ENCODE measurements at regions not wholly inside any gene's neighbourhood (a gene's known extent, or its start where the extent isn't known, plus 50 kb on each side); places are given as distances from the start of the nearest gene placed in this dataset.
"Not testable (repeated sequence)": the region's sequence is repeated elsewhere in the genome, so short reads cannot be mapped to it uniquely, and the experiment has no call there.

DNA sequence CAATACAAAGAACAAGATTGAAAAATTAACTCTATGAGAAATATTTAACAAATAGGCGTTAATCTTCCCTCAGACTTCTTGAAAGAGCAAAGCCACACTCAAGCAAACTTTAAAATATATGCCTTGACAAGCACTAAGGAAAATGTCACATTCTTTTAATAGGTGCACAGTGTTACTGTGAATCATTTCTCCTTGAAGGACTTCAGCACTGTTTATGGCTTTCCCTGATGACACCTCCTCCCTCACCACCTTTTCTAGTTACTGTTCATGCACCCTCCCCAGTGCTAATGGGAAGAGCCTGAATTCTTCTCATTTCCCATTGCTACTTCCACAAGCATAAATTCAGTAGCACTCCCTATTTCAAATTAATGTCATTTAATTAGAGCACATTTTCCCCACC, 299.5 kb upstream of the RRP15 start:
- no peak overlapping the region for H3K27ac ChIP-seq
- no peak overlapping the region for H3K4me3 ChIP-seq
- no peak for DNase-seq
- TF ChIP-seq EP300 (IDR thresholded peaks at IDR 0.05; ENCODE audit: low read depth) (no peak), POLR2A (IDR thresholded peaks at IDR 0.05) (no peak), POLR2AphosphoS5 (IDR thresholded peaks at IDR 0.05) (no peak)
- TF ChIP-seq, protein P1, sequence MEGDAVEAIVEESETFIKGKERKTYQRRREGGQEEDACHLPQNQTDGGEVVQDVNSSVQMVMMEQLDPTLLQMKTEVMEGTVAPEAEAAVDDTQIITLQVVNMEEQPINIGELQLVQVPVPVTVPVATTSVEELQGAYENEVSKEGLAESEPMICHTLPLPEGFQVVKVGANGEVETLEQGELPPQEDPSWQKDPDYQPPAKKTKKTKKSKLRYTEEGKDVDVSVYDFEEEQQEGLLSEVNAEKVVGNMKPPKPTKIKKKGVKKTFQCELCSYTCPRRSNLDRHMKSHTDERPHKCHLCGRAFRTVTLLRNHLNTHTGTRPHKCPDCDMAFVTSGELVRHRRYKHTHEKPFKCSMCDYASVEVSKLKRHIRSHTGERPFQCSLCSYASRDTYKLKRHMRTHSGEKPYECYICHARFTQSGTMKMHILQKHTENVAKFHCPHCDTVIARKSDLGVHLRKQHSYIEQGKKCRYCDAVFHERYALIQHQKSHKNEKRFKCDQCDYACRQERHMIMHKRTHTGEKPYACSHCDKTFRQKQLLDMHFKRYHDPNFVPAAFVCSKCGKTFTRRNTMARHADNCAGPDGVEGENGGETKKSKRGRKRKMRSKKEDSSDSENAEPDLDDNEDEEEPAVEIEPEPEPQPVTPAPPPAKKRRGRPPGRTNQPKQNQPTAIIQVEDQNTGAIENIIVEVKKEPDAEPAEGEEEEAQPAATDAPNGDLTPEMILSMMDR (IDR thresholded peaks at IDR 0.05): no peak
- H3K9me3 ChIP-seq: no peaks in the 10 kb centered on the region
- no peaks in the 10 kb centered on the region for H3K36me3 ChIP-seq
- intact Hi-C loops (cut with DNase I; ENCODE audit: low total_unique reads): no loop called here
- H3K4me1 ChIP-seq: no peaks in the 10 kb centered on the region
- WGBS, 2 donors (ENCODE audit: low coverage in 1 of 2): 70 to 80% methylated on average over 1 of the region's 1 CpG
- in situ Hi-C loops (cut with MboI; ENCODE audit: low pct_ligation_motif_present in 1 of 4, low pct_unique_long_range_greater_than_20kb in 1 of 4, low sequenced_read_pairs in 3 of 4): no loop called here
- H3K27me3 ChIP-seq: no peaks in the 10 kb centered on the region

DNA sequence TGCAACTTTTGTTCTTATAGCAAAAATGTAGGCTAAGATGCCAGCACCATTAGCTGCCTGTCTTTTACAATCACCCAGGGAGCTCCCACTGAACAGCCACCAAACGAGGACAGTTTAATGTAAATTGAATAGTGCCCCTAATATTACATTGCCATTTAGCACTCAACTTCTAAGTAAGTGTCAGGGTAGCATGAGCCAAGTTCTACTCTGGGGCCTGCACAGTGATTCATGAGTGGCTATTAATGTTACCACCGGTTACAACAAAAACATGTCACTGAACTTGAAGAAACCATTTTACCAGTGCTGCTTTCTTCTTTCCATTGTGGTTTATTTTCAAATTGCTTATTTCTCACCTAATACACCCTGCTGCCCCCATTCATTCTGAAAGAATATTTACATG, 295.6 kb upstream of the RRP15 start:
- intact Hi-C loops (cut with DNase I; ENCODE audit: low total_unique reads): no loop called here
- in situ Hi-C loops (cut with MboI; ENCODE audit: low pct_ligation_motif_present in 1 of 4, low pct_unique_long_range_greater_than_20kb in 1 of 4, low sequenced_read_pairs in 3 of 4): no loop called here
- Histone ChIP-seq H3K4me3 (no peak overlapping the region), H3K27me3 (no peaks in the 10 kb centered on the region), H3K4me1 (no peaks in the 10 kb centered on the region), H3K36me3 (no peaks in the 10 kb centered on the region), H3K9me3 (no peaks in the 10 kb centered on the region), H3K27ac (no peak overlapping the region)
- 63 to 88% methylated on average over 1 to 2 of the region's 2 CpGs for WGBS, 2 donors (ENCODE audit: low coverage in 1 of 2)
- no peak for DNase-seq
- TF ChIP-seq EP300 (IDR thresholded peaks at IDR 0.05; ENCODE audit: low read depth): no peak
- TF ChIP-seq, protein P1 (IDR thresholded peaks at IDR 0.05): no peak
- no peak for TF ChIP-seq POLR2AphosphoS5 (IDR thresholded peaks at IDR 0.05)
- no peak for TF ChIP-seq POLR2A (IDR thresholded peaks at IDR 0.05)

DNA sequence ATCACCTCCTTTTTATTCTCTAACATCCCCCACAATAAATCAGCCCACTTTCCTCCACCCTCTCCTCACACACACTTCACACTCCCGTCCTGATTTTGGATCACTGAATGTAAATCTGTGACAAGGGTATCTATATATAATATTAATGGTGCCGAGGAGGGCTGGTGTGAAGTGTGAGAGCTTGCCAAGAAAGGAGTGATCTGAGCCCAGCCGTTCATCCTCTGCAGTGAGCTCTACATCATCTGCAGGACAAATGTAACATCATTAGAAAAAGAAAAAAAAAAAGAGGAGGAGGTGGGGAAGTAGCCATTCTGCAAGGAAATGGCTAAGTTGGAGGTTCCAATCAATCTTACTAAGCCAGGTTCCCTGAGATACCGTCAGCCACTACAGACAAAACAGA, 291.7 kb upstream of the RRP15 start:
- no peak for TF ChIP-seq POLR2AphosphoS5 (IDR thresholded peaks at IDR 0.05)
- no peak for TF ChIP-seq POLR2A (IDR thresholded peaks at IDR 0.05)
- TF ChIP-seq EP300 (IDR thresholded peaks at IDR 0.05; ENCODE audit: low read depth): no peak
- TF ChIP-seq, protein P1 (IDR thresholded peaks at IDR 0.05): no peak
- in situ Hi-C loops (cut with MboI; ENCODE audit: low pct_ligation_motif_present in 1 of 4, low pct_unique_long_range_greater_than_20kb in 1 of 4, low sequenced_read_pairs in 3 of 4): no loop called here
- no peak overlapping the region for H3K27ac ChIP-seq
- DNase-seq: no peak
- H3K4me1 ChIP-seq: no peaks in the 10 kb centered on the region
- H3K4me3 ChIP-seq: no peak overlapping the region
- intact Hi-C loops (cut with DNase I; ENCODE audit: low total_unique reads): no loop called here
- H3K27me3 ChIP-seq: no peaks in the 10 kb centered on the region
- no peaks in the 10 kb centered on the region for H3K9me3 ChIP-seq
- no peaks in the 10 kb centered on the region for H3K36me3 ChIP-seq
- 44 to 49% methylated on average over 3 to 4 of the region's 4 CpGs for WGBS, 2 donors (ENCODE audit: low coverage in 1 of 2)

DNA sequence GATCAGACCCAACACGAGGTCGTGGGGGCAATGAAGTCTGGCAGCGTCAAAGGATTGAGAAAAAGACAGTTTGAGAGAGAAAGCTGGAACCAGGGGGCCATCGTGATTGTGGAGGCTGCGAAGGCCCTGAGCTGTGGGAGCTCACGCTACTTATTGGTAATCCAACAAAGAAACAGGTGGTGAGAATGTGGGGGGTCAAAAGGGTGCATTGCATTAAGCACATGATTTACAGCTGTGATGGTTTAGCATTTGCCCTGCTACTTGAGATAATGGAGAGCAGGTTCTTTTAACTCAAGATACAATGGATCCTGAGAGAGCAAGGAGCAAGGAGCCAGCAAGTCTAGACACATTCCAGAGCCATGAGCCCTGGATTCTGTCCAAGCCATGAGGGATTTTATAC, 276.8 kb upstream of the RRP15 start:
- H3K4me3 ChIP-seq; H3K36me3 ChIP-seq; H3K27ac ChIP-seq; in situ Hi-C loops (cut with MboI; ENCODE audit: low pct_ligation_motif_present in 1 of 4, low pct_unique_long_range_greater_than_20kb in 1 of 4, low sequenced_read_pairs in 3 of 4); intact Hi-C loops (cut with DNase I; ENCODE audit: low total_unique reads); H3K27me3 ChIP-seq; DNase-seq; H3K4me1 ChIP-seq; H3K9me3 ChIP-seq: not testable (repeated sequence)
- 66 to 68% methylated on average over 6 of the region's 6 CpGs for WGBS, 2 donors (ENCODE audit: low coverage in 1 of 2)

GRCh38 chr1:218015106-218015505, 270.0 kb upstream of the RRP15 start:
- H3K9me3 ChIP-seq; in situ Hi-C loops (cut with MboI; ENCODE audit: low pct_ligation_motif_present in 1 of 4, low pct_unique_long_range_greater_than_20kb in 1 of 4, low sequenced_read_pairs in 3 of 4); intact Hi-C loops (cut with DNase I; ENCODE audit: low total_unique reads): not testable (repeated sequence)

More at GRCh38 chr1:218015106-218015505, 270.0 kb upstream of the RRP15 start:
- H3K27me3 ChIP-seq, H3K4me3 ChIP-seq, H3K27ac ChIP-seq, H3K36me3 ChIP-seq, DNase-seq, H3K4me1 ChIP-seq: not testable (repeated sequence)
- WGBS, 2 donors (ENCODE audit: low coverage in 1 of 2): no CpG with 5 or more reads among the region's 8 CpGs
